ENCODE measurements at regions not wholly inside any gene's neighbourhood (a gene's known extent, or its start where the extent isn't known, plus 50 kb on each side); places are given as distances from the start of the nearest gene placed in this dataset.

GRCh38 chr13:105074755-105075154, 1460.7 kb downstream of the EFNB2 start:
- no peak for DNase-seq (ENCODE audit: low read depth in 2 of 2)

GRCh38 chr13:105073041-105073440, 1462.4 kb downstream of the EFNB2 start:
- DNase-seq (ENCODE audit: low read depth in 2 of 2) = no peak

- DNase-seq (ENCODE audit: low read depth in 2 of 2) = no peak
Measured at GRCh38 chr13:105070452-105070851, 1465.0 kb downstream of the EFNB2 start.

- no peak for DNase-seq (ENCODE audit: low read depth in 2 of 2)
Measured at GRCh38 chr13:105069106-105069505, 1466.4 kb downstream of the EFNB2 start.

- no peak for DNase-seq (ENCODE audit: low read depth in 2 of 2)
Measured at GRCh38 chr13:105063676-105064075, 1471.8 kb downstream of the EFNB2 start.

- no peak for DNase-seq (ENCODE audit: low read depth in 2 of 2)
Measured at GRCh38 chr13:105059786-105060185, 1475.7 kb downstream of the EFNB2 start.

GRCh38 chr13:105058517-105058916, 1476.9 kb downstream of the EFNB2 start:
- no peak for DNase-seq (ENCODE audit: low read depth in 2 of 2)

GRCh38 chr13:105052711-105053110, 1482.8 kb downstream of the EFNB2 start:
- no peak for DNase-seq (ENCODE audit: low read depth in 2 of 2)

GRCh38 chr13:105050686-105051085, 1484.8 kb downstream of the EFNB2 start:
- no peak for DNase-seq (ENCODE audit: low read depth in 2 of 2)

GRCh38 chr13:105048677-105049076, 1486.8 kb downstream of the EFNB2 start:
- no peak for DNase-seq (ENCODE audit: low read depth in 2 of 2)

- DNase-seq (ENCODE audit: low read depth in 2 of 2) = no peak
Measured at GRCh38 chr13:105047676-105048295, 1487.7 kb downstream of the EFNB2 start.

GRCh38 chr13:105037110-105037509, 1498.4 kb downstream of the EFNB2 start:
- DNase-seq (ENCODE audit: low read depth in 2 of 2) = no peak

GRCh38 chr13:105035092-105035491, 1500.4 kb downstream of the EFNB2 start:
- DNase-seq (ENCODE audit: low read depth in 2 of 2) = no peak

- DNase-seq (ENCODE audit: low read depth in 2 of 2) = no peak
Measured at GRCh38 chr13:105033999-105034398, 1501.5 kb downstream of the EFNB2 start.

- no peak for DNase-seq (ENCODE audit: low read depth in 2 of 2)
Measured at GRCh38 chr13:105031306-105031705, 1504.2 kb downstream of the EFNB2 start.

- no peak for DNase-seq (ENCODE audit: low read depth in 2 of 2)
Measured at GRCh38 chr13:105030851-105031250, 1504.6 kb downstream of the EFNB2 start.

GRCh38 chr13:105019073-105019472, 1516.4 kb downstream of the EFNB2 start:
- DNase-seq (ENCODE audit: low read depth in 2 of 2) = no peak

- no peak for DNase-seq (ENCODE audit: low read depth in 2 of 2)
Measured at GRCh38 chr13:105016266-105016665, 1519.2 kb downstream of the EFNB2 start.

GRCh38 chr13:105008604-105009003, 1526.9 kb downstream of the EFNB2 start:
- no peak for DNase-seq (ENCODE audit: low read depth in 2 of 2)

- DNase-seq (ENCODE audit: low read depth in 2 of 2) = no peak
Measured at GRCh38 chr13:105007166-105007808, 1528.2 kb downstream of the EFNB2 start.

GRCh38 chr13:104996022-104996421, 1539.4 kb downstream of the EFNB2 start:
- no peak for DNase-seq (ENCODE audit: low read depth in 2 of 2)

GRCh38 chr13:104993708-104994107, 1541.8 kb downstream of the EFNB2 start:
- DNase-seq (ENCODE audit: low read depth in 2 of 2) = no peak

- no peak for DNase-seq (ENCODE audit: low read depth in 2 of 2)
Measured at GRCh38 chr13:104987621-104988020, 1547.8 kb downstream of the EFNB2 start.

Data from stimulated activated CD8-positive, alpha-beta memory T cell treated with anti-CD3 and anti-CD28 coated beads, Interleukin-15, amount 100 ng/mL, for 4 hours (primary cell).